A673 (cell line): ENCODE measurements at regions not wholly inside any gene's neighbourhood (a gene's known extent, or its start where the extent isn't known, plus 50 kb on each side); places are given as distances from the start of the nearest gene placed in this dataset.

ENCODE experiments used
- CTCF ChIP-seq: fragments of 300-800, 200-600 bp; sonication (generic); conservative IDR thresholded peaks from 2 replicates; pipeline ENCODE4 v1.5.1; 2017; ENCODE audit warnings: low read depth, mild to moderate bottlenecking, antibody characterized with exemption, low read length, moderate library complexity, mixed read lengths
- EZH2 ChIP-seq: fragments of 200-600 bp; sonication (generic); IDR thresholded peaks from 2 replicates; pipeline ENCODE4 v1.6.1; 2017; ENCODE audit warnings: borderline replicate concordance, low read depth, mild to moderate bottlenecking, mixed read lengths, antibody characterized with exemption, low read length; ENCODE audit not compliant: poor library complexity, severe bottlenecking

DNA sequence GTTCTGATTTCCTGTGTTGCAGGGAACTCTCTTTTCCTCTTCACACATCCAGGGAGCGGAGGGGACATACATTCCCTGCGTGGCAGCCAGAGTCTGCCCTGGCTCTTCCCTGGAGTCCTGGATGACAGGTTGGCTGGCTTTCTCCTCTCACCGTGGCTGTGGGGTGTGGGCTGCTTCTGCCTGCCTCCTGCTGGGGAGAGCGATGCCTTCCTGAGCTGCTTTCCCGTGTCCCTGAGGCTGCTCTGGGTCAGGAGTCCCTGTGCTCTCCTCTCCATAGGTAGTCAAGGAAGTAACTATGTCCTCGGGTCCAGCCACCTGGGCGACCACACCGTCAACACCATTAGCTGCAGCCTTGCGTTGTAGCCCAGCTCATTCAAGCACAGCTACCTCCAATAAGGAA lies 451.7 kb downstream of the QKI start:
- TF ChIP-seq CTCF (no peak), EZH2 (no peak)
